IMR-90 (cell line): ENCODE measurements at regions not wholly inside any gene's neighbourhood (a gene's known extent, or its start where the extent isn't known, plus 50 kb on each side); places are given as distances from the start of the nearest gene placed in this dataset.

ENCODE experiments used
- ATAC-seq: fragments of 200-7000 bp; cut with Tn5 transposase; 2 replicates; pipeline ENCODE4 v1.9.1; 2020; ENCODE audit warnings: low read depth, mild to moderate bottlenecking, moderate library complexity
- BruUV-seq: library from RNA; stranded (reverse); fragments of 400-500 nt; replicated peaks from 2 replicates; lab custom pipeline; 2021; lab: Mats Ljungman, UMichigan
- CTCF ChIA-PET: fragments of 300-600 bp; formaldehyde crosslinking; extraction: SDS; loops from one replicate; lab custom pipeline; 2021; ENCODE audit warnings: antibody characterized with exemption; lab: Yijun Ruan, JAX
- POLR2A ChIA-PET: fragments of 300-600 bp; sonication (Branson Sonifier 250); formaldehyde crosslinking; loops from one replicate; lab custom pipeline; 2022; ENCODE audit warnings: antibody characterized with exemption; ENCODE audit not compliant: unreplicated experiment; lab: Charles Lee
- DNase-seq: peaks from one replicate; pipeline ENCODE4 v3.0.0; 2013
- H2AFZ ChIP-seq: replicated peaks from 2 replicates; pipeline ENCODE3; 2013; ENCODE audit warnings: low read length, mild to moderate bottlenecking; ENCODE audit not compliant: poor library complexity
- H2AK5ac ChIP-seq: 2 replicates; pipeline ENCODE4 v1.6.1; 2013; ENCODE audit warnings: low read depth, low read length, inconsistent platforms
- H2AK9ac ChIP-seq: replicated peaks from 2 replicates; pipeline ENCODE3; 2013; ENCODE audit warnings: mild to moderate bottlenecking, low read depth, low read length, moderate library complexity; ENCODE audit not compliant: poor library complexity
- H2BK120ac ChIP-seq: 2 replicates; pipeline ENCODE4 v1.6.1; 2013; ENCODE audit warnings: low read depth, low read length, inconsistent platforms
- H2BK15ac ChIP-seq: 3 replicates; pipeline ENCODE4 v1.6.1; 2013; ENCODE audit warnings: low read depth, low read length, inconsistent platforms
- H2BK20ac ChIP-seq: 2 replicates; pipeline ENCODE4 v1.6.1; 2013; ENCODE audit warnings: low read depth, mild to moderate bottlenecking, inconsistent platforms, low read length, moderate library complexity
- H2BK5ac ChIP-seq: 2 replicates; pipeline ENCODE4 v1.6.1; 2013; ENCODE audit warnings: mild to moderate bottlenecking, low read depth, low read length, inconsistent platforms; ENCODE audit not compliant: poor library complexity, severe bottlenecking
- H3K14ac ChIP-seq: replicated peaks from 2 replicates; pipeline ENCODE4 v1.6.1; 2013; ENCODE audit warnings: low read depth, low read length, inconsistent platforms
- H3K18ac ChIP-seq: 2 replicates; pipeline ENCODE4 v1.6.1; 2013; ENCODE audit warnings: low read depth, low read length, control low read depth
- H3K23ac ChIP-seq: 2 replicates; pipeline ENCODE4 v1.6.1; 2013; ENCODE audit warnings: low read depth, low read length, inconsistent platforms
- H3K27ac ChIP-seq: 2 replicates; pipeline ENCODE4 v1.5.1; 2013; ENCODE audit warnings: mild to moderate bottlenecking, control low read depth, low read length; ENCODE audit not compliant: insufficient read depth
- H3K27me3 ChIP-seq: 2 replicates; pipeline ENCODE4 v1.6.1; 2013; ENCODE audit warnings: low read length; ENCODE audit not compliant: control insufficient read depth, insufficient read depth
- H3K36me3 ChIP-seq: 2 replicates; pipeline ENCODE4 v1.6.1; 2013; ENCODE audit warnings: low read length, mixed read lengths; ENCODE audit not compliant: control insufficient read depth, insufficient read depth
- H3K4ac ChIP-seq: 2 replicates; pipeline ENCODE4 v1.6.1; 2013; ENCODE audit warnings: low read depth, low read length, inconsistent platforms
- H3K4me1 ChIP-seq: 2 replicates; pipeline ENCODE4 v1.6.1; 2013; ENCODE audit warnings: low read length, mixed read lengths; ENCODE audit not compliant: control insufficient read depth, insufficient read depth
- H3K4me2 ChIP-seq: 2 replicates; pipeline ENCODE4 v1.6.1; 2013; ENCODE audit warnings: low read depth, mild to moderate bottlenecking, control low read depth, low read length, moderate library complexity
- H3K4me3 ChIP-seq: 2 replicates; pipeline ENCODE4 v1.5.1; 2013; ENCODE audit warnings: low read depth, mild to moderate bottlenecking, control low read depth, low read length, moderate library complexity; ENCODE audit not compliant: insufficient read depth
- H3K56ac ChIP-seq: 2 replicates; pipeline ENCODE4 v1.6.1; 2013; ENCODE audit warnings: low read length, inconsistent platforms; ENCODE audit not compliant: insufficient read depth; ENCODE audit errors: extremely low read depth
- H3K79me1 ChIP-seq, 2 experiments: 2 replicates each; pipeline ENCODE4 v1.6.1; 2013; ENCODE audit warnings: low read length in 2 of 2, inconsistent platforms in 1 of 2, low read depth in 1 of 2
- H3K9ac ChIP-seq: 2 replicates; pipeline ENCODE4 v1.6.1; 2013; ENCODE audit warnings: low read depth, low read length, control low read depth
- H3K9me1 ChIP-seq: 2 replicates; pipeline ENCODE4 v1.6.1; 2013; ENCODE audit warnings: low read length, inconsistent platforms; ENCODE audit not compliant: insufficient read depth
- H3K9me3 ChIP-seq: 2 replicates; pipeline ENCODE4 v1.6.1; 2013; ENCODE audit warnings: low read length; ENCODE audit not compliant: control insufficient read depth, insufficient read depth
- H4K20me1 ChIP-seq: 2 replicates; pipeline ENCODE4 v1.6.1; 2013; ENCODE audit warnings: low read length, inconsistent platforms; ENCODE audit not compliant: insufficient read depth
- H4K5ac ChIP-seq: 2 replicates; pipeline ENCODE4 v1.6.1; 2013; ENCODE audit warnings: mild to moderate bottlenecking, low read depth, low read length, control low read depth
- H4K8ac ChIP-seq, 2 experiments: 2 replicates each; pipeline ENCODE4 v1.6.1; 2013; ENCODE audit warnings: low read depth in 2 of 2, low read length in 2 of 2, control low read depth in 1 of 2, inconsistent platforms in 1 of 2
- H4K91ac ChIP-seq: 2 replicates; pipeline ENCODE4 v1.6.1; 2013; ENCODE audit warnings: low read depth, low read length, inconsistent platforms; ENCODE audit not compliant: insufficient read depth
- MAFK ChIP-seq: IDR thresholded peaks from 2 replicates; pipeline ENCODE4 v1.6.1; 2012; ENCODE audit warnings: low read depth, low read length, improper control_type of control experiment
- NFE2L2 ChIP-seq: fragments of 150-350 bp; IDR thresholded peaks from 2 replicates; pipeline ENCODE4 v1.6.1; 2016; ENCODE audit warnings: low read depth, mild to moderate bottlenecking, low read length
- dilution Hi-C: fragments of 300-500 bp; cut with HindIII; formaldehyde crosslinking; loops from one replicate; pipeline ENCODE4 v1.14.3; 2018; ENCODE audit warnings: low sequenced_read_pairs; ENCODE audit not compliant: unreplicated experiment
- in situ Hi-C: fragments of 300-500 bp; cut with MboI; formaldehyde crosslinking; loops from 3 replicates; pipeline ENCODE4 v1.14.3; 2019; ENCODE audit warnings: low sequenced_read_pairs, inconsistent platforms, mixed read lengths
- intact Hi-C: fragments of 100-400 bp; cut with micrococcal nuclease; formaldehyde crosslinking; loops from 2 replicates; pipeline ENCODE4 v1.10.0; 2022
- TF ChIP-seq, protein P1 (sequence below): fragments of 150-350 bp; IDR thresholded peaks from 2 replicates; pipeline ENCODE4 v1.6.1; 2017; ENCODE audit warnings: mild to moderate bottlenecking, antibody characterized with exemption, low read length, low read depth

DNA sequence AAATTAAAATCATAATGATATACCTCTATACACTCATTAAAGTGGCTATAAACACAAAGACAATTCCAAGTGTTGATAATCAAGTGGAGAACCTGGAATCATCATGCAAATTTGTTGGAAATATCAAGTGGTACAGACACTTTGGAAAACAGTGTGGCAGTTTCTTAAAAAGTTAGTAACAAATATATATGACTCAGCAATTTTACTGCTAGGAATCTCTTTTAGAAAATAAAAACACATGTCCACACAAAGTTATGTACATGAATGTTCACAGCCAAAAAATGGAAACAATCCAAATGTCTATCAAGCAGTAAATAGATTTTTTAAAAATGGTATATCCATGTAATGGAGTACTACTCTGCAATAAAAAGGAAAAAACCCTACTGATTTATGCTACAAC is 375.6 kb downstream of the HLX start:
- H3K4me2 ChIP-seq, result no peak overlapping the region
- no peak overlapping the region for H4K5ac ChIP-seq
- peak; percentile 87 for TF ChIP-seq NFE2L2
- peak; percentile 94 for TF ChIP-seq MAFK
- TF ChIP-seq, protein P1, sequence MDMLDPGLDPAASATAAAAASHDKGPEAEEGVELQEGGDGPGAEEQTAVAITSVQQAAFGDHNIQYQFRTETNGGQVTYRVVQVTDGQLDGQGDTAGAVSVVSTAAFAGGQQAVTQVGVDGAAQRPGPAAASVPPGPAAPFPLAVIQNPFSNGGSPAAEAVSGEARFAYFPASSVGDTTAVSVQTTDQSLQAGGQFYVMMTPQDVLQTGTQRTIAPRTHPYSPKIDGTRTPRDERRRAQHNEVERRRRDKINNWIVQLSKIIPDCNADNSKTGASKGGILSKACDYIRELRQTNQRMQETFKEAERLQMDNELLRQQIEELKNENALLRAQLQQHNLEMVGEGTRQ, result no peak
- no peak overlapping the region for H3K18ac ChIP-seq
- H2BK15ac ChIP-seq, result no peak overlapping the region
- H4K8ac ChIP-seq, result no peak overlapping the region
- no peaks in the 10 kb centered on the region for H3K79me1 ChIP-seq
- dilution Hi-C loops, result no loop called here
- no peak overlapping the region for H3K27ac ChIP-seq
- CTCF ChIA-PET, result no interaction called here
- H3K4me1 ChIP-seq, result no peaks in the 10 kb centered on the region
- intact Hi-C loops, result no loop called here
- no peaks in the 10 kb centered on the region for H3K36me3 ChIP-seq
- no peak overlapping the region for H3K4ac ChIP-seq
- no peak overlapping the region for H3K14ac ChIP-seq
- H2BK120ac ChIP-seq, result no peak overlapping the region
- H2AK5ac ChIP-seq, result no peak overlapping the region
- no peak overlapping the region for H2BK20ac ChIP-seq
- H2BK5ac ChIP-seq, result no peak overlapping the region
- DNase-seq (no peak), ATAC-seq (no peak)
- H3K56ac ChIP-seq, result no peak overlapping the region
- H3K9me1 ChIP-seq, result no peaks in the 10 kb centered on the region; the same call in 1 of the 2 replicates
- no peaks in the 10 kb centered on the region for H4K20me1 ChIP-seq
- no peak overlapping the region for H2AK9ac ChIP-seq
- H3K9ac ChIP-seq, result no peak overlapping the region
- H3K23ac ChIP-seq, result no peak overlapping the region
- no peaks in the 10 kb centered on the region for H3K9me3 ChIP-seq
- no peak overlapping the region for H2AFZ ChIP-seq
- in situ Hi-C loops, result loop anchor here (25.0 kb wide), 1 partner anchor 1207 kb away; no protein-coding TSS in a partner anchor
- H4K91ac ChIP-seq, result no peak overlapping the region
- H3K4me3 ChIP-seq, result no peak overlapping the region
- H3K27me3 ChIP-seq, result no peaks in the 10 kb centered on the region
- POLR2A ChIA-PET, result no interaction called here
- no TSS peak for BruUV-seq
